ENCODE measurements at regions not wholly inside any gene's neighbourhood (a gene's known extent, or its start where the extent isn't known, plus 50 kb on each side); places are given as distances from the start of the nearest gene placed in this dataset.
"Not testable (repeated sequence)": the region's sequence is repeated elsewhere in the genome, so short reads cannot be mapped to it uniquely, and the experiment has no call there.

DNA sequence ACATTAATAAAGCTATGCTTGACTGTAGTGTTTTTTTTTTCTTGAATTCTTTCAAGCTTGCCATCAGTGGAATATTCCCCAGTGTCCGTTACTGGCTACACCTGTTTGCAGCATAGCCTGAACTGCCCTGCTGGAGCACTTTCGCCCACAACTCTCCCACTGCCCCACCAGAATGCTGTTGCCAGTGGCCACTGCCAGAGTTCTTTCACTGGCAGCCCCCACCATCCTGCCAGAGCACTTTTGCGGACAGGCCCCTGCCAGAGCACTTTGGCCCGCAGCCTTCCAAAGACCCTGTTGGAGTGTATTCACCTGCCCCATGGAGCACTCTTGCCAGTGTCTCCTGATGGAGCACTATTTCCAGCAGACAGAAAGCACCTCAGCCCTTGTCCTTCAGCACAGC is 452.3 kb upstream of the GRID2 start:
- DNase-seq (ENCODE audit: low read depth), result no peak
- no peak overlapping the region for H3K4me3 ChIP-seq (ENCODE audit: control insufficient read depth, low read depth, low read length)
- TF ChIP-seq, protein P1, sequence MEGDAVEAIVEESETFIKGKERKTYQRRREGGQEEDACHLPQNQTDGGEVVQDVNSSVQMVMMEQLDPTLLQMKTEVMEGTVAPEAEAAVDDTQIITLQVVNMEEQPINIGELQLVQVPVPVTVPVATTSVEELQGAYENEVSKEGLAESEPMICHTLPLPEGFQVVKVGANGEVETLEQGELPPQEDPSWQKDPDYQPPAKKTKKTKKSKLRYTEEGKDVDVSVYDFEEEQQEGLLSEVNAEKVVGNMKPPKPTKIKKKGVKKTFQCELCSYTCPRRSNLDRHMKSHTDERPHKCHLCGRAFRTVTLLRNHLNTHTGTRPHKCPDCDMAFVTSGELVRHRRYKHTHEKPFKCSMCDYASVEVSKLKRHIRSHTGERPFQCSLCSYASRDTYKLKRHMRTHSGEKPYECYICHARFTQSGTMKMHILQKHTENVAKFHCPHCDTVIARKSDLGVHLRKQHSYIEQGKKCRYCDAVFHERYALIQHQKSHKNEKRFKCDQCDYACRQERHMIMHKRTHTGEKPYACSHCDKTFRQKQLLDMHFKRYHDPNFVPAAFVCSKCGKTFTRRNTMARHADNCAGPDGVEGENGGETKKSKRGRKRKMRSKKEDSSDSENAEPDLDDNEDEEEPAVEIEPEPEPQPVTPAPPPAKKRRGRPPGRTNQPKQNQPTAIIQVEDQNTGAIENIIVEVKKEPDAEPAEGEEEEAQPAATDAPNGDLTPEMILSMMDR (IDR thresholded peaks at IDR 0.05; ENCODE audit: control insufficient read depth, insufficient read depth, low read depth, low read length, missing control alignments), result no peak

DNA sequence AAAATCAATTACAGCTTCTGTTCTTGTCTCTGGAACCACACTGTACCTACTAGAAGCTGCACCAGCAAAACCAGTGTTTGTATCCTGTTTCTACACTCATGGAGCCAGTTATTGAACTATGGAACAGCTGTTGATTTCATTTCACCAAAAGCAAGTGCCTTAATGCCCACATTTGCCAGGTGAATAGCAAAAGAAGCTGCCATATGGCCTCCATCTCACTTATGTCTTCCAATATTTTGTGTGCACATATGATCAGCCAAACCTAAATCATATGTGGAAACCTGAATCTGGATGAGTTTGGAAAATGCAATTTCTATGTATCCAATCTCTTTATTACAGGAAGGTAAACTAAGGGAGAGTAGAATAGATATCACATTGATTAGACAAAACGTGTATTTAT is 415.8 kb upstream of the GRID2 start:
- TF ChIP-seq, protein P1 (IDR thresholded peaks at IDR 0.05; ENCODE audit: control insufficient read depth, insufficient read depth, low read depth, low read length, missing control alignments), result no peak
- no peak overlapping the region for H3K4me3 ChIP-seq (ENCODE audit: control insufficient read depth, low read depth, low read length)
- no peak for DNase-seq (ENCODE audit: low read depth)

- not testable (repeated sequence) for DNase-seq (ENCODE audit: low read depth); H3K4me3 ChIP-seq (ENCODE audit: control insufficient read depth, low read depth, low read length)
These were observed 412.5 kb upstream of the GRID2 start for GRCh38 chr4:91891217-91891616.

- no peak overlapping the region for H3K4me3 ChIP-seq (ENCODE audit: control insufficient read depth, low read depth, low read length)
- no peak for DNase-seq (ENCODE audit: low read depth)
- TF ChIP-seq, protein P1 (IDR thresholded peaks at IDR 0.05; ENCODE audit: control insufficient read depth, insufficient read depth, low read depth, low read length, missing control alignments), result no peak
These were observed 409.8 kb upstream of the GRID2 start for GRCh38 chr4:91894006-91894405.

DNA sequence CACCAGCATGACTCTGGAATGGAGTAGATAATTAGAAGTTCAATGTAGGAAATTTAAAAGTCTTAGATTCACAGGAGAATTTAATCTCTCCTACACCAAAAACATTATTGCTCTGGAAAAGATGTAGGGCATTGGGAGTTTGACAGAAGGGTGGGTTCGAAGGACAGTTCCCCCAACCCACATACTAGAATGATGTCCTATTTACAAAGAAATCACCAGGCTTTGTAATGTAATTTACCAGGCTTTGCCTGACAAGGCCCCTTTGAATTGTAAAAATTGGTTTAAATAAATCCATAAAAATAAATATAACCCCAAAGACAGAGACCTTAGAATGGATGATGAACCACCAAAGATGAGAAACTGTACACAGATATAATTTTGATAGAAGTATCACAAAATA is 399.2 kb upstream of the GRID2 start:
- H3K4me3 ChIP-seq (ENCODE audit: control insufficient read depth, low read depth, low read length), result no peak overlapping the region
- TF ChIP-seq, protein P1 (IDR thresholded peaks at IDR 0.05; ENCODE audit: control insufficient read depth, insufficient read depth, low read depth, low read length, missing control alignments), result no peak
- no peak for DNase-seq (ENCODE audit: low read depth)

DNA sequence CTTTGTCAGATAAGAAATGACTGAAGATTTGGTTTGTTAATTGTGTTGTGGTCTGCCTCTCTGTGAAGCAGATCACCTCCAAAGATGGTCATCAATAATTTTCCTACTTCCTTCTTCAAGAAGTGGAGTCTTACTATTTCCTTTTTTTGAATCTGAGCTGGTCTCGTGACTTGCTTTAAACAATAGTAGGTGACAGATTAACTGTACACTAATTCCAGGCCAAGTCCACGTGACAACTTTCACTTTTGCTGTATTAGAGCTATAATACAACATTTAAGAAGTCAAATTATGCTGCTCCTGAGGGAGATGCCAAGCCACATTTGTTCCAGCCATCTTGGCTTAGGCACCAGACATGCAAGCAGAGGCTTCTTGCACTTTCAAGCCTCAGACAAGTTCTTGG is 393.8 kb upstream of the GRID2 start:
- no peak overlapping the region for H3K4me3 ChIP-seq (ENCODE audit: control insufficient read depth, low read depth, low read length)
- TF ChIP-seq, protein P1 (IDR thresholded peaks at IDR 0.05; ENCODE audit: control insufficient read depth, insufficient read depth, low read depth, low read length, missing control alignments), result no peak
- DNase-seq (ENCODE audit: low read depth), result no peak

- no peak overlapping the region for H3K4me3 ChIP-seq (ENCODE audit: control insufficient read depth, low read depth, low read length)
- no peak for DNase-seq (ENCODE audit: low read depth)
- TF ChIP-seq, protein P1 (IDR thresholded peaks at IDR 0.05; ENCODE audit: control insufficient read depth, insufficient read depth, low read depth, low read length, missing control alignments), result no peak
These were observed 389.5 kb upstream of the GRID2 start for GRCh38 chr4:91914176-91914804.
